ENCODE measurements at regions not wholly inside any gene's neighbourhood (a gene's known extent, or its start where the extent isn't known, plus 50 kb on each side); places are given as distances from the start of the nearest gene placed in this dataset.

DNA sequence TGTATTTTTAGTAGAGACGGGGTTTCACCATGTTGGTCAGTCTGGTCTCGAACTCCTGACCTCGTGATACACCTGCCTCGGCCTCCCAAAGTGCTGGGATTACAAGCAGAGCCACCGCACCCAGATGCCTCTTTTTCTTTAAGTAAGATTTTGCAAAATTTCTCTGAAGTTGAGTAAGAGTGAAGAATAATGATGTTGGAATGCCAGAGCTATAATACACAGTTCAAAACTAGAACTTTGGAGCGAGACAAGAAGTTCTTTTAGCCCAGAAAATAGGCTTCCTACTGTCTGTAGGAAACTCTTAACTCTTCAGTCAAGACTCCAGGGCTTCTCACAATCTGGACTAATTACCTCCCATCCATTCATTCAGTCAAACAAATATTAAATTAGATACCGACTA is 51.4 kb downstream of the MARCHF4 start:
- in situ Hi-C loops (cut with HindIII; ENCODE audit: low sequenced_read_pairs) = no loop called here
- H3K4me3 ChIP-seq (ENCODE audit: low read depth, low read length) = no peak overlapping the region
- no peak for DNase-seq (ENCODE audit: low read depth)
- TF ChIP-seq, protein P1, sequence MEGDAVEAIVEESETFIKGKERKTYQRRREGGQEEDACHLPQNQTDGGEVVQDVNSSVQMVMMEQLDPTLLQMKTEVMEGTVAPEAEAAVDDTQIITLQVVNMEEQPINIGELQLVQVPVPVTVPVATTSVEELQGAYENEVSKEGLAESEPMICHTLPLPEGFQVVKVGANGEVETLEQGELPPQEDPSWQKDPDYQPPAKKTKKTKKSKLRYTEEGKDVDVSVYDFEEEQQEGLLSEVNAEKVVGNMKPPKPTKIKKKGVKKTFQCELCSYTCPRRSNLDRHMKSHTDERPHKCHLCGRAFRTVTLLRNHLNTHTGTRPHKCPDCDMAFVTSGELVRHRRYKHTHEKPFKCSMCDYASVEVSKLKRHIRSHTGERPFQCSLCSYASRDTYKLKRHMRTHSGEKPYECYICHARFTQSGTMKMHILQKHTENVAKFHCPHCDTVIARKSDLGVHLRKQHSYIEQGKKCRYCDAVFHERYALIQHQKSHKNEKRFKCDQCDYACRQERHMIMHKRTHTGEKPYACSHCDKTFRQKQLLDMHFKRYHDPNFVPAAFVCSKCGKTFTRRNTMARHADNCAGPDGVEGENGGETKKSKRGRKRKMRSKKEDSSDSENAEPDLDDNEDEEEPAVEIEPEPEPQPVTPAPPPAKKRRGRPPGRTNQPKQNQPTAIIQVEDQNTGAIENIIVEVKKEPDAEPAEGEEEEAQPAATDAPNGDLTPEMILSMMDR (IDR thresholded peaks at IDR 0.05; ENCODE audit: low read depth, low read length, missing control alignments) = no peak

DNA sequence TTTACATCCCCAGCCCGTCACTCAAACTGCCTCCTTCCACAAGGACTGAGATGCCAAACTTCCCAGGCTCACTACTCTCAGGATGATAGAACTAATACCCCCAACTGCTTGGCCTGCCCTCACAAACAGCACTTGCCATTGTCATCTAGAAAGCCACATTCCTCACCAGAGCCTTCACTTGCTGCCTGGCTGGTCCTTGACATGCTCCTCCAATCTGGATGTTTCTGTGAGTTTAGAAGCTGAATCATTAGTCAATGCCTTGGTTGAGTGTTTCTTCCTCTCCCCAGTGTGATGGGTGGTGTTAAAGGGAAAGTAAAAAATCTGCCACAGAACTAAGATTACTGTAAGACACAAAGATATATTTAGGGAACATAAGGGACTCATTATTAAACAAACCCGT is 52.5 kb downstream of the MARCHF4 start:
- DNase-seq (ENCODE audit: low read depth) = no peak
- in situ Hi-C loops (cut with HindIII; ENCODE audit: low sequenced_read_pairs) = no loop called here
- TF ChIP-seq, protein P1 (IDR thresholded peaks at IDR 0.05; ENCODE audit: low read depth, low read length, missing control alignments) = no peak
- H3K4me3 ChIP-seq (ENCODE audit: low read depth, low read length) = no peak overlapping the region

DNA sequence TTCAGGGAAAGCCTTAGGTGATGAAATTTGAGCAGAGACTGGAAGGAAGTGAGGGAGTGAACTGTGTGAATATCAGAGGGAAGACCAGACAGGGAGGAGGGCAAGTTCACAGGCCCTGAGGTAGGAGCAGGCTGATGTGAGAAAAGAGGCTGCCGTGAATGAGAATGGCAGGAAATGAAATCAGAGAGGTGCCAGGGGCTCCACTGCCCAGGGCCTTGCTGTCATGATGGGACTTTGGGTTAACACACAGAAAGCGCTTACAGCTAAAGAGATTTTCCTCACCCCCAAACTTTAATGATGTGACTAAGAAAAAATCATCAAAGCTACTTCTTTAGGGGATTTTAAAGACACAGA is 53.8 kb downstream of the MARCHF4 start:
- DNase-seq (ENCODE audit: low read depth) = no peak
- no peak overlapping the region for H3K4me3 ChIP-seq (ENCODE audit: low read depth, low read length)
- TF ChIP-seq, protein P1 (IDR thresholded peaks at IDR 0.05; ENCODE audit: low read depth, low read length, missing control alignments) = no peak
- in situ Hi-C loops (cut with HindIII; ENCODE audit: low sequenced_read_pairs) = no loop called here

DNA sequence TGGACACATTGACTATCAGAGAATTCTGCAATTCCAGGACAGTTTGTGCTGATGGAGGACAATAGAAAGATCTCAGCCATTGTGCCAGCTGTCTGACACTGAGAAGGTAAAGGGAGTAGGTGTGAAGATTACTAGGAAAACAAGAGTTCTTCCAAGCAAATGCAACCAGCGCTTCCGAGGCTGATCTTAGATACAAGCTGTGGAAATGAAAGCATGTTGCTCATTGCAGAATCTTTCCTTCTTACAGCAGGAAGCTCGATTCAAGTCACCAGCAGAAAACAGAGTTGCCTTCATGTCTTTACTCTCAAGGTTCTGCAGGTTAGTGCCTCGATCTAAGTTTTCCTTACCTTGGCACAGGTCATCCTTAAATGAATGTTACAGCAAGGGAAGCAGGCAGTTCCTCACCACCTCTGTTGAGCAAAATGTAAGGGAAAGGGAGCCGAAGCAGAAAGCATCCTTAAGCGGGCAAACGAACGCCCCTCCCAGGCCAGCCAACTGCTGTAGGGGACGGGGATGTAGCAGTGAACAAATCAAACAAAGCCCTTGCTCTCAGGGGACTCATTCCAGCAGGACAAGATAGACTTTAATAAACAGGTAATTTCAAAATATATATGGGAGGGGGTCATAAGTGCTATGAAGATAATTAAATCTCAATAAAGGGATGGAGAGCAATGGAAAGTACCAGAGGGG is 54.3 kb downstream of the MARCHF4 start:
- in situ Hi-C loops (cut with HindIII; ENCODE audit: low sequenced_read_pairs) = no loop called here
- H3K4me3 ChIP-seq (ENCODE audit: low read depth, low read length) = no peak overlapping the region
- TF ChIP-seq, protein P1 (IDR thresholded peaks at IDR 0.05; ENCODE audit: low read depth, low read length, missing control alignments) = no peak
- no peak for DNase-seq (ENCODE audit: low read depth)

DNA sequence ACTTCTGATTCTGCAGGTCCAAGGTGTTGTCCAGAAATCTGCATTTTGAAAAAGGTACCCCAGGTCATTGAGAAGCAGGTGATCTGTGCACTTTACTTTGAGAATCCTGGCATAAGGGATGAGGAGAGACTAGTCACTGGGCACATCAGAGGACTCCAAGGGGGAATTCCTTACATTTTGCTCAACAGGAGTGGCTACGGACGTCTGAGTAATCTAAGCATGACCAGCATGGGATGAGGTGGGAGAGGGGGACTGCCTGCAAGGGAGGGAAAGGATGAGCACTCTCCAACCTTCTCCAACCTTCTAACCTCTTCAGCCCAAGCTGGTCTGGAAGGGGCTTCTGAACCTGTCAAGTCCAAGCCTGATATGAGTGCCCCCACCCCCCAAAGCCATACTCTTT is 55.5 kb downstream of the MARCHF4 start:
- in situ Hi-C loops (cut with HindIII; ENCODE audit: low sequenced_read_pairs) = no loop called here
- TF ChIP-seq, protein P1 (IDR thresholded peaks at IDR 0.05; ENCODE audit: low read depth, low read length, missing control alignments) = no peak
- no peak for DNase-seq (ENCODE audit: low read depth)
- no peak overlapping the region for H3K4me3 ChIP-seq (ENCODE audit: low read depth, low read length)

DNA sequence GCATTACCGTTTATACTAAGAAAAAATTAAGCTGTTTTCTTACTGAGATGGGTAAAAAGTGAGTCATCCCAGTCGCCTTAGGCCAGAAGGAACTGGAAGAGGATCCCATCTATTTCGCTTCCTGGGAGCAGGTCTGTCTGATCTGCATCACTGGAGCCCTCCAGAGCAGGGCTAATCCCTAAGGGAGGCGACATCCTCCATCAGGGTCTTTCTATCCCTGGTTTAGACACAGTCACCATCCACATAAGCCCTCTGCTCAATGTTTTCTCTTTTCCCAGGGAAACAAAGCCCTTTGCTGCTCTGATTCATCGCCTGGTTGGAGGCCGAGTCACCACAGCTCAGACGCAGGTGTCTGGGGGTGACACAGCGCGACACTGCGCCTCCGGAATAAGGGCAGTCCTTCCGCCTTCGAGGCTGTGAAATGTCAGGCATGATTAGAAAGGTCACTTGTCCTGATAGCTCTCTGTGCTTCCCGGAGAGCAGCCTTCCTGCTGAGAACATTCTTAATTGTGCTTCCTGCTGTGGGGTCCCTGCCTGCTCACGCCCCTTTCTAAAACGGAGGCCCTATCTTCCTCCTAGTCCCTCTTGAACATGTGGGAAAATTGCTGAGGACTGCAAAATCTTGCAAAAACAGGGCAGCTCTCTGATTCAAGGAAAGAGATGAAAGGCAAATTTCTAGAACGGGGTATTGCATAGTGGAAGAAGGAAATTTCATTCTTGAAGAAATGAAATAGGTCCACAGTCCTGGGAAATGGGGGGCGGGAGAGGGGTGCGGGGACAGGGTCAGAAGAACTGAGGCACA is 56.3 kb downstream of the MARCHF4 start:
- in situ Hi-C loops (cut with HindIII; ENCODE audit: low sequenced_read_pairs) = no loop called here
- no peak overlapping the region for H3K4me3 ChIP-seq (ENCODE audit: low read depth, low read length)
- TF ChIP-seq, protein P1 (IDR thresholded peaks at IDR 0.05; ENCODE audit: low read depth, low read length, missing control alignments) = no peak
- no peak for DNase-seq (ENCODE audit: low read depth)
